Spleen (tissue), 11 donors: ENCODE measurements at regions not wholly inside any gene's neighbourhood (a gene's known extent, or its start where the extent isn't known, plus 50 kb on each side); places are given as distances from the start of the nearest gene placed in this dataset.

ENCODE experiments used
- DNase-seq: peaks from one replicate; pipeline ENCODE4 v3.0.0-alpha.2; 2020
- H3K27ac ChIP-seq, 8 donors: fragments of 200-600 bp; sonication (generic) in 7 of 8; 1 replicate in 4 of 8; 2 replicates in 4 of 8; pipeline versions ENCODE4 v1.5.0 to v1.8.0; 2016 to 2021; ENCODE audit warnings: inconsistent platforms in 4 of 8, mild to moderate bottlenecking in 4 of 8, moderate library complexity in 1 of 8
- H3K27me3 ChIP-seq, 7 donors: fragments of 200-600 bp; sonication (generic) in 6 of 7; replicated peaks in 1 of 7; 1 replicate in 4 of 7; 2 replicates in 3 of 7; pipeline versions ENCODE4 v1.5.0 to v1.8.0; 2016 to 2021; ENCODE audit warnings: inconsistent platforms in 3 of 7, mild to moderate bottlenecking in 1 of 7
- H3K36me3 ChIP-seq, 6 donors: fragments of 200-600 bp; sonication (generic) in 5 of 6; 1 replicate in 4 of 6; 2 replicates in 2 of 6; pipeline versions ENCODE4 v1.5.0 to v1.8.0; 2016 to 2021; ENCODE audit warnings: inconsistent platforms in 2 of 6
- H3K4me1 ChIP-seq, 6 donors: fragments of 200-600 bp; sonication (generic) in 5 of 6; 1 replicate in 3 of 6; 2 replicates in 3 of 6; pipeline versions ENCODE4 v1.5.0 to v1.8.0; 2016 to 2021; ENCODE audit warnings: inconsistent platforms in 3 of 6
- H3K4me3 ChIP-seq, 8 donors: fragments of 200-600 bp; sonication (generic) in 7 of 8; 1 replicate in 4 of 8; 2 replicates in 4 of 8; pipeline versions ENCODE4 v1.5.0 to v1.8.0; 2016 to 2021; ENCODE audit warnings: inconsistent platforms in 4 of 8, mild to moderate bottlenecking in 4 of 8, moderate library complexity in 2 of 8
- H3K9me3 ChIP-seq, 8 donors: fragments of 200-600 bp; sonication (generic) in 7 of 8; 1 replicate in 4 of 8; 2 replicates in 4 of 8; pipeline versions ENCODE4 v1.5.0 to v1.8.0; 2016 to 2021; ENCODE audit warnings: inconsistent platforms in 4 of 8
- CTCF ChIP-seq, 11 experiments: fragments of 200-600 bp in 7 of 11; fragments of 450-650 bp in 4 of 11; sonication (generic) in 4 of 11; IDR thresholded peaks in 8 of 11; conservative IDR thresholded peaks in 3 of 11; 1 replicate in 7 of 11; 2 replicates in 4 of 11; pipeline versions ENCODE4 v1.4.0 to v1.8.0; 2016 to 2021; ENCODE audit warnings: antibody characterized with exemption in 11 of 11, inconsistent platforms in 4 of 11, mild to moderate bottlenecking in 1 of 11
- POLR2A ChIP-seq, 3 donors: fragments of 450-650 bp; IDR thresholded peaks; one replicate each; pipeline ENCODE4 v1.5.1; 2017; ENCODE audit warnings: antibody characterized with exemption in 3 of 3, mild to moderate bottlenecking in 1 of 3
- POLR2AphosphoS5 ChIP-seq, 3 donors: sonication (generic); formaldehyde crosslinking; IDR thresholded peaks; one replicate each; pipeline ENCODE4 v1.5.1; 2017; ENCODE audit warnings: antibody characterized with exemption in 3 of 3
- WGBS, 5 donors: extraction: QIAGEN DNeasy Blood & Tissue Kit in 3 of 5; methylation state at CpG; one replicate each; pipeline versions ENCODE4 v1.1.5 to v1.1.7; 2013 to 2018; 5-methylcytosine and 5-hydroxymethylcytosine counted together
- intact Hi-C: fragments of 100-400 bp; cut with DNase I; formaldehyde crosslinking; loops from one replicate; pipeline ENCODE4 v1.15.0; 2023; ENCODE audit warnings: low total_unique reads
- donor health status: healthy with polysubstance abuse.
- donor health status: DM: no; HTN: no; CAD: no; lungs with moderate emphysema.
- donor health status: DM: no; HTN: no; CAD: no.
- donor health status: Bipolar disorder and iron deficiency.
- donor health status: healthy.
- donor health status: DM: no; HTN: no; CAD: no.
- donor health status: DM: yes; HTN: yes; CAD: no.

DNA sequence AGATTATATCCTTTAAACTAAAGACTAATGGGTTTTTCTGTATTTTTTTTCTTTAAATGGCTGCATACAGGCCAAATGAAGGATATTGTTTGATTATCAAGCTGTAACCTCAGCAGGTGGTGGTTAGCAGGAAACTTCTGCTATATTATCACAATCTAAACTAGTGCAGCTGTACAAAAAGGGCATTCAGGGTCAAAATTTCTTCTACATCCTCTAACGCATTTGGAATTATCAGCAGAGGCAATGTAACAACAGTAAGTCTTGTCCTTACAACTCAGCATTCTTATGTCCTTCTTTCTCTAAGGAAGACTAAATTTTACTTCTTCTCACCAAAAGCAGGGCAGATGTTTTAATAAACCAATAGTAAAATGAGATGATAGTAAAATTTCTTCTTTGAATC lies 135.8 kb upstream of the FN1 start:
- intact Hi-C loops: no loop called here
- Histone ChIP-seq H3K27ac (no peak overlapping the region), H3K9me3 (no peaks in the 10 kb centered on the region), H3K4me1 (no peaks in the 10 kb centered on the region), H3K4me3 (no peak overlapping the region), H3K36me3 (no peaks in the 10 kb centered on the region), H3K27me3 (peaks cover 0 to 6% (median 0%) of the 10 kb centered on the region in 7 donors)
- DNase-seq: no peak
- 13 to 28% (median 22%) methylated on average over 1 of the region's 1 CpG for WGBS, 5 donors
- TF ChIP-seq POLR2AphosphoS5 (IDR thresholded peaks at IDR 0.05) (no peak), POLR2A (IDR thresholded peaks at IDR 0.05) (no peak), CTCF (IDR thresholded peaks at IDR 0.05 in 8 of 11, conservative IDR thresholded peaks at IDR 0.05 in 3 of 11) (no peak)

DNA sequence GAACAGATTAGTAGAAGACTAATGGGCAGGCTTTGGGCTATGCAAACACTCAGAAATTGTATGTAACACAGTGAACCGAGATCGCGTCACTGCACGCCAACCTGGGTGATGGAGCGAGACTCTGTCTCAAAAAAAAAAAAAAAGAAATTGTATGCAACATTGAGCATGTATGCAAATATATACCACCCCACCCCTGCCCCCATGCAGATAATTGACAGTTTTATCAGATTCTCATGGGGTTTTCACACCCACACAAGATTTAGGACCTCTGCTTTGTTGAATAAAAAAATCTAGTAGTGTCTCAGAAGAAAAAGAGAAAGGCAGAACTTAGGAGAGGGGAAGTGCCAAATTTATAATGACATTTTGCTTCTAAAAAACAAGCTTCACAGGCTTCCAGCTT lies 131.6 kb upstream of the FN1 start:
- DNase-seq: no peak
- 75 to 90% (median 86%) methylated on average over 5 of the region's 5 CpGs for WGBS, 5 donors

DNA sequence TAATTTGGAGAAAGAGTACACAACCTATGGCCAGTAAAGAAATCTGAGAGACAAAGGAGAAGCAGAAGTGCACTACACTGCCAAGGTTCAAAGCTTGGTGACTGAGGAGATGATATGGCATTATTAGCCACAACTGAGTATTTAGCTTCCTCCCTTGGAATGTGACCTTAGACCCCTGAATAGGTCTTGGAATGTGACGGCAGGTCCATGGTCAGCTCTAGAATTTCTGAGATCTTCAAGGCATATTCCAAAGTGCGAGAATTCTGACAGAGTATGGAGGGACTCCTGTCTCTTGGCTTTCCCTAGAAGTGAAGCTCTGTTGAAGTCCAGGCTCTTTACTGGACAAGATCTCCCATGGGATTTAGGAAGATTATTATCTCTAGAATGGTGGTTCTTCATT lies 130.0 kb upstream of the FN1 start:
- intact Hi-C loops: no loop called here
- no peak overlapping the region for H3K27ac ChIP-seq
- peaks cover 0 to 6% (median 0%) of the 10 kb centered on the region in 7 donors for H3K27me3 ChIP-seq
- H3K36me3 ChIP-seq: no peaks in the 10 kb centered on the region
- H3K9me3 ChIP-seq: no peaks in the 10 kb centered on the region
- H3K4me3 ChIP-seq: no peak overlapping the region
- 86 to 94% (median 91%) methylated on average over 2 of the region's 2 CpGs for WGBS, 5 donors
- no peaks in the 10 kb centered on the region for H3K4me1 ChIP-seq
- no peak for DNase-seq
- TF ChIP-seq POLR2AphosphoS5 (IDR thresholded peaks at IDR 0.05): no peak
- TF ChIP-seq CTCF (IDR thresholded peaks at IDR 0.05 in 8 of 11, conservative IDR thresholded peaks at IDR 0.05 in 3 of 11): no peak
- TF ChIP-seq POLR2A (IDR thresholded peaks at IDR 0.05): no peak

More for the DNA sequence above, 131.6 kb upstream of the FN1 start:
- peaks cover 0 to 6% (median 0%) of the 10 kb centered on the region in 7 donors for H3K27me3 ChIP-seq
- intact Hi-C loops: no loop called here
- no peaks in the 10 kb centered on the region for H3K36me3 ChIP-seq
- no peak overlapping the region for H3K27ac ChIP-seq
- no peak for TF ChIP-seq CTCF (IDR thresholded peaks at IDR 0.05 in 8 of 11, conservative IDR thresholded peaks at IDR 0.05 in 3 of 11)
- TF ChIP-seq POLR2AphosphoS5 (IDR thresholded peaks at IDR 0.05): no peak
- no peak for TF ChIP-seq POLR2A (IDR thresholded peaks at IDR 0.05)
- H3K4me1 ChIP-seq: no peaks in the 10 kb centered on the region
- H3K9me3 ChIP-seq: no peaks in the 10 kb centered on the region
- no peak overlapping the region for H3K4me3 ChIP-seq

DNA sequence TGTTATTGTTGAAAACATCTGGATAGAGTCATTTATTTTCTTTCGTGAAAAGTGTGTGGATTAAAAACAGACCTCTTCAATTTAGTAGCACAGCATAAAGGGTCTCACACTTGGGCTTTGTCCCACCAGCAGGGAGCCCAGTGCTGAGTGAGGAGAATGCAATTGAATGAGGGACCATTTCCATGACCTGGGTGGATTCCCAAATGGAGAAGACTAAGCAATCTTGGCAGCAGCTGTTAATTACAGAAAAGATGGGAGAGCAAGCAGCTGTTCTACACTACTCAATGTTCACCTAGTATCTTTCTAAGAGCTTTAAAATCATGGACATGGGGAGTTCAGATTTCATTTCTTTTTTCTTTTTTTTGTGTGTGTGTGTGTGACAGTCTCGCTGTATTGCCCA lies 121.8 kb upstream of the FN1 start:
- no peak overlapping the region for H3K27ac ChIP-seq
- no peak overlapping the region for H3K4me3 ChIP-seq
- no peak for TF ChIP-seq POLR2A (IDR thresholded peaks at IDR 0.05)
- TF ChIP-seq POLR2AphosphoS5 (IDR thresholded peaks at IDR 0.05): no peak
- no peaks in the 10 kb centered on the region for H3K36me3 ChIP-seq
- no peaks in the 10 kb centered on the region for H3K9me3 ChIP-seq
- no peak for DNase-seq
- intact Hi-C loops: no loop called here
- H3K27me3 ChIP-seq: no peaks in the 10 kb centered on the region
- no peaks in the 10 kb centered on the region for H3K4me1 ChIP-seq
- 82 to 94% (median 91%) methylated on average over 2 of the region's 2 CpGs for WGBS, 5 donors

- DNase-seq: no peak
- H3K4me1 ChIP-seq: no peaks in the 10 kb centered on the region
- no peaks in the 10 kb centered on the region for H3K27me3 ChIP-seq
- H3K27ac ChIP-seq: no peak overlapping the region
- intact Hi-C loops: no loop called here
- TF ChIP-seq POLR2A (IDR thresholded peaks at IDR 0.05) (no peak), CTCF (IDR thresholded peaks at IDR 0.05 in 8 of 11, conservative IDR thresholded peaks at IDR 0.05 in 3 of 11) (no peak), POLR2AphosphoS5 (IDR thresholded peaks at IDR 0.05) (no peak)
- H3K4me3 ChIP-seq: no peak overlapping the region
- H3K36me3 ChIP-seq: no peaks in the 10 kb centered on the region
- 82 to 88% (median 85%) methylated on average over 3 of the region's 3 CpGs for WGBS, 5 donors
- H3K9me3 ChIP-seq: no peaks in the 10 kb centered on the region
Observed at GRCh38 chr2:215556979-215557378, 121.1 kb upstream of the FN1 start.
